ENCODE measurements at regions not wholly inside any gene's neighbourhood (a gene's known extent, or its start where the extent isn't known, plus 50 kb on each side); places are given as distances from the start of the nearest gene placed in this dataset.

DNA sequence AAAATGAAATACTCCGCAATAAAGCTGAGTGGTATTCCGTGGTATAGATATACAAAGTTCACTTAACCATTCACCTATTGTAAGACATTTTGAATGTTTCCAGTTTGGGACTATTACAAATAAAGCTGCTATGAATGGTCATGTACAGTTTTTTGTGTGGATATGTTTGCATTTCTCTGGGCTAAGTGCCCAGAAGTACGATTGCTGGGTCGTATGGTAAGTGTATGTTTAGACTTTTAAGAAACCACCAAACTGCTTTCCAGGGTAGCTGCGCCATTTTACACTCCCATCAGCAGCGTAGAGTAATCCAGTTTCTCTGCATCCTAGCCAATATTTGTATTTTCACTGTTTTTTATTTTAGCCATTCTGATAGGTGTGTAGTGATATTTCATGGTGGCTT is 208.4 kb upstream of the TLE3 start:
- Mint-ChIP-seq H3K27ac (no peak overlapping the region), H3K4me1 (ENCODE audit: low read depth) (peaks cover 13% of the 10 kb centered on the region), H3K9me3 (no peaks in the 10 kb centered on the region), H3K4me3 (no peak overlapping the region), H3K27me3 (ENCODE audit: low read depth) (peaks cover 24% of the 10 kb centered on the region), H3K36me3 (ENCODE audit: insufficient read depth in 2 of 2) (no peaks in the 10 kb centered on the region)
- DNase-seq (no peak), ATAC-seq (replicated peaks in 1 of 2) (no peak)

- no peak overlapping the region for H3K4me3 Mint-ChIP-seq
- peaks cover 23% of the 10 kb centered on the region for H3K4me1 Mint-ChIP-seq (ENCODE audit: low read depth)
- DNase-seq (no peak), ATAC-seq (replicated peaks in 1 of 2) (no peak)
- no peaks in the 10 kb centered on the region for H3K9me3 Mint-ChIP-seq
- H3K36me3 Mint-ChIP-seq (ENCODE audit: insufficient read depth in 2 of 2) = no peaks in the 10 kb centered on the region
- no peak overlapping the region for H3K27ac Mint-ChIP-seq
- H3K27me3 Mint-ChIP-seq (ENCODE audit: low read depth) = peaks cover 16% of the 10 kb centered on the region
Measured at GRCh38 chr15:70303981-70304380, 206.3 kb upstream of the TLE3 start.

- DNase-seq (no peak), ATAC-seq (replicated peaks in 1 of 2) (no peak)
- Mint-ChIP-seq H3K9me3 (no peaks in the 10 kb centered on the region), H3K27ac (no peak overlapping the region), H3K4me1 (ENCODE audit: low read depth) (peaks cover 11% of the 10 kb centered on the region), H3K36me3 (ENCODE audit: insufficient read depth in 2 of 2) (no peaks in the 10 kb centered on the region), H3K4me3 (no peak overlapping the region), H3K27me3 (ENCODE audit: low read depth) (peaks cover 6% of the 10 kb centered on the region)
Measured at GRCh38 chr15:70302360-70302759, 204.6 kb upstream of the TLE3 start.

GRCh38 chr15:70301396-70301795 is 203.7 kb upstream of the TLE3 start:
- H3K36me3 Mint-ChIP-seq (ENCODE audit: insufficient read depth in 2 of 2) = no peaks in the 10 kb centered on the region
- H3K27me3 Mint-ChIP-seq (ENCODE audit: low read depth) = no peaks in the 10 kb centered on the region
- DNase-seq (no peak), ATAC-seq (replicated peaks in 1 of 2) (no peak)
- peaks cover 11% of the 10 kb centered on the region for H3K4me1 Mint-ChIP-seq (ENCODE audit: low read depth)
- H3K9me3 Mint-ChIP-seq = no peaks in the 10 kb centered on the region
- no peak overlapping the region for H3K27ac Mint-ChIP-seq
- H3K4me3 Mint-ChIP-seq = no peak overlapping the region

- DNase-seq = peak; percentile 82 to 87
- Mint-ChIP-seq H3K4me3 (no peak overlapping the region), H3K4me1 (ENCODE audit: low read depth) (peaks cover 11% of the 10 kb centered on the region), H3K27me3 (ENCODE audit: low read depth) (no peaks in the 10 kb centered on the region), H3K36me3 (ENCODE audit: insufficient read depth in 2 of 2) (no peaks in the 10 kb centered on the region), H3K9me3 (no peaks in the 10 kb centered on the region), H3K27ac (no peak overlapping the region)
- ATAC-seq (replicated peaks in 1 of 2) = peak; percentile 99 to 100
Measured at GRCh38 chr15:70299931-70300869, 202.5 kb upstream of the TLE3 start.

DNA sequence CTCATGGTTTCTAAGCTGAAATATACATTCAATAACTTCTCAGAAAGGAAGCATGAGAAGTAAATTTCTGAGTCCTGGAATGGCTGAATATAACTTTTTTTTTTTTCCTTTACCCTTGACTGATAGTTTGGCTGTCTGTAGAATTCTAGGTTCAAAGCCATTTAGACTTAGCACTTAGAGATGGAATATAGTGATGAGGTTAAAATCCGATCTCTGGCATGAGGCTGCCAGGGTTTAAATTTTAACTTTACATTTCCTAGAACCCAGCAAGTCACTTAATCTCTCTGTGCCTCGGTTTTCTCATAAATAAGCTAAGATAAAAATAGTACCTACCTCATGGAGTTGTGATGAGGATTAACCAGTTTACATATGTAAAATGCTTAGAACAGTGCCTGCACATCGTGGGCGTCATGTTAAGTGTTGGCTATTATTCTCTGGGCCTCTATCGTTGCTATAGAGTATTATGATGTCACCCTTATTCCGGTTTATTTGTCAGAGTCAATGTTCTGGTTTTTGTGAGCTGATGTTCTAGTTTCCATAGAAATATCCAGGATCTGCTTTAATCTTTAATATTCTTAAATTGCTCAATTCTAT is 199.8 kb upstream of the TLE3 start:
- Mint-ChIP-seq H3K27ac (no peak overlapping the region), H3K4me3 (no peak overlapping the region), H3K36me3 (ENCODE audit: insufficient read depth in 2 of 2) (no peaks in the 10 kb centered on the region), H3K4me1 (ENCODE audit: low read depth) (peaks cover 11% of the 10 kb centered on the region), H3K27me3 (ENCODE audit: low read depth) (no peaks in the 10 kb centered on the region), H3K9me3 (no peaks in the 10 kb centered on the region)
- DNase-seq (no peak), ATAC-seq (replicated peaks in 1 of 2) (no peak)

GRCh38 chr15:70294731-70295305 is 197.1 kb upstream of the TLE3 start:
- DNase-seq (no peak), ATAC-seq (replicated peaks in 1 of 2) (no peak)
- H3K4me3 Mint-ChIP-seq = no peak overlapping the region
- no peaks in the 10 kb centered on the region for H3K4me1 Mint-ChIP-seq (ENCODE audit: low read depth)
- H3K27ac Mint-ChIP-seq = no peak overlapping the region
- H3K36me3 Mint-ChIP-seq (ENCODE audit: insufficient read depth in 2 of 2) = no peaks in the 10 kb centered on the region
- H3K27me3 Mint-ChIP-seq (ENCODE audit: low read depth) = no peaks in the 10 kb centered on the region
- no peaks in the 10 kb centered on the region for H3K9me3 Mint-ChIP-seq

- no peaks in the 10 kb centered on the region for H3K36me3 Mint-ChIP-seq (ENCODE audit: insufficient read depth in 2 of 2)
- H3K27me3 Mint-ChIP-seq (ENCODE audit: low read depth) = no peaks in the 10 kb centered on the region
Measured at GRCh38 chr15:70293591-70294470, 196.1 kb upstream of the TLE3 start.

DNA sequence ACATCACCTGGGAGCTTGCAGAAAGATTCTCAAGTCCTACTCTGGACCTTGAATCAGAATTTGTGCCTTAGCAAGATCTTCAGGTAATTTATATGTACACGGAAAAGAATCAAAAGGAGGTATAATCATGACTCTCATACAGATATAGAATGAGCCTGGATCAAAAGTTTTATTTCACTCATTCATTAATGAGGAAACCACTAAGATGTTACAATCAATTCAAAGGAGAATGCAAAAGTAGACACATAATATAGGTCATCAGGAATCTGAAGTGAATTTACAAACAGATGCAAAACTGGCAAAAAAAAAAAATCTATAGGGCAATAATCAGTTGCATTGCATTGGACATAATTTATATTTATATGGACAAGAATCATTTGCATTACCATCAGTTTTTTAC is 195.4 kb upstream of the TLE3 start:
- no peak overlapping the region for H3K4me3 Mint-ChIP-seq
- H3K36me3 Mint-ChIP-seq (ENCODE audit: insufficient read depth in 2 of 2) = no peaks in the 10 kb centered on the region
- no peaks in the 10 kb centered on the region for H3K9me3 Mint-ChIP-seq
- H3K27ac Mint-ChIP-seq = no peak overlapping the region
- no peaks in the 10 kb centered on the region for H3K27me3 Mint-ChIP-seq (ENCODE audit: low read depth)
- ATAC-seq (replicated peaks in 1 of 2) (no peak), DNase-seq (no peak)
- no peaks in the 10 kb centered on the region for H3K4me1 Mint-ChIP-seq (ENCODE audit: low read depth)

More at GRCh38 chr15:70293591-70294470, 196.1 kb upstream of the TLE3 start:
- no peak for ATAC-seq (replicated peaks in 1 of 2)
- no peak overlapping the region for H3K27ac Mint-ChIP-seq
- DNase-seq = no peak
- H3K9me3 Mint-ChIP-seq = no peaks in the 10 kb centered on the region
- H3K4me1 Mint-ChIP-seq (ENCODE audit: low read depth) = no peaks in the 10 kb centered on the region
- no peak overlapping the region for H3K4me3 Mint-ChIP-seq

GRCh38 chr15:70292076-70292760 is 194.5 kb upstream of the TLE3 start:
- Mint-ChIP-seq H3K27me3 (ENCODE audit: low read depth) (no peaks in the 10 kb centered on the region), H3K27ac (no peak overlapping the region), H3K4me3 (no peak overlapping the region), H3K9me3 (no peaks in the 10 kb centered on the region), H3K36me3 (ENCODE audit: insufficient read depth in 2 of 2) (no peaks in the 10 kb centered on the region), H3K4me1 (ENCODE audit: low read depth) (no peaks in the 10 kb centered on the region)
- DNase-seq = no peak
- ATAC-seq (replicated peaks in 1 of 2) = no peak

- H3K27ac Mint-ChIP-seq = no peak overlapping the region
- no peak for DNase-seq
- H3K36me3 Mint-ChIP-seq (ENCODE audit: insufficient read depth in 2 of 2) = no peaks in the 10 kb centered on the region
- H3K27me3 Mint-ChIP-seq (ENCODE audit: low read depth) = no peaks in the 10 kb centered on the region
- no peaks in the 10 kb centered on the region for H3K9me3 Mint-ChIP-seq
- no peak overlapping the region for H3K4me3 Mint-ChIP-seq
- H3K4me1 Mint-ChIP-seq (ENCODE audit: low read depth) = no peaks in the 10 kb centered on the region
- no peak for ATAC-seq (replicated peaks in 1 of 2)
Measured at GRCh38 chr15:70291305-70292075, 193.8 kb upstream of the TLE3 start.

DNA sequence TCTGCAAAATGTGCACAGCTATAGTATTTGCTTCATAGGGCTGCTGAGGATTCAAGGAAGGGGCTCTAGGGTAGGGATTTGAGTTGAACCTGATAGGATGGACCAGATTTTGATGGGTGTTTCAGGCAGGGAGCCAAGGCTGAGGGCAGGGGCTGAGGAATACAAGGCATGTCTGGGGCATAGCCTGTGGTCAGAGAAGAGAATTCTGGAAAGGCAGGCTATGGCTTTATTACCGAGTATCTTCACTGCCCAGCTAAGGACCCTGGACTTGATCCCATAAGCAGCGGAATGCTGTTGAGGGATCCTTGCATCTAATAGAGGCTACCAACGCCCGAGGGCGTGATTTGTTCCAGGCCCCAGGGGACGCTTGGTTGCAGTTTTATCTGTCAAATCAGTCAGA is 193.0 kb upstream of the TLE3 start:
- H3K4me1 Mint-ChIP-seq (ENCODE audit: low read depth) = no peaks in the 10 kb centered on the region
- DNase-seq (no peak), ATAC-seq (replicated peaks in 1 of 2) (no peak)
- no peaks in the 10 kb centered on the region for H3K36me3 Mint-ChIP-seq (ENCODE audit: insufficient read depth in 2 of 2)
- no peaks in the 10 kb centered on the region for H3K27me3 Mint-ChIP-seq (ENCODE audit: low read depth)
- H3K9me3 Mint-ChIP-seq = no peaks in the 10 kb centered on the region
- H3K4me3 Mint-ChIP-seq = no peak overlapping the region
- no peak overlapping the region for H3K27ac Mint-ChIP-seq

Measured in activated T-cell treated with anti-CD3 and anti-CD28 coated beads, Interleukin-2, amount 50 U/mL, for 72 hours (primary cell).